ENCODE measurements at regions not wholly inside any gene's neighbourhood (a gene's known extent, or its start where the extent isn't known, plus 50 kb on each side); places are given as distances from the start of the nearest gene placed in this dataset.

- TF ChIP-seq CTCF (IDR thresholded peaks at IDR 0.05 in 4 of 5, conservative IDR thresholded peaks at IDR 0.05 in 1 of 5) (no peak), POLR2A (IDR thresholded peaks at IDR 0.05) (no peak)
Observed at GRCh38 chr2:116585669-116586327, 1228.7 kb upstream of the DDX18 start.
